WTC11 (cell line): ENCODE measurements at regions not wholly inside any gene's neighbourhood (a gene's known extent, or its start where the extent isn't known, plus 50 kb on each side); places are given as distances from the start of the nearest gene placed in this dataset.

Experiments used
- ATAC-seq: fragments of 200-7000 bp; cut with Tn5 transposase; 2 replicates; pipeline ENCODE4 v1.10.0; 2021; ENCODE audit warnings: mild to moderate bottlenecking, moderate library complexity
- CTCF ChIA-PET: fragments of 300-600 bp; sonication (Branson Sonifier 250); formaldehyde crosslinking; loops from one replicate; lab custom pipeline; 2021; ENCODE audit warnings: antibody characterized with exemption; lab: Charles Lee
- POLR2A ChIA-PET: fragments of 350-600 bp; sonication (Branson Sonifier 250); formaldehyde crosslinking; loops from one replicate; lab custom pipeline; 2021; ENCODE audit warnings: antibody characterized with exemption; lab: Charles Lee
- DNase-seq: peaks from one replicate; pipeline ENCODE4 v3.0.0; 2021; ENCODE audit warnings: low spot score
- H3K27ac Mint-ChIP-seq: 2 replicates; pipeline ENCODE4 v1.8.0; 2021; ENCODE audit warnings: mixed read lengths
- H3K27me3 Mint-ChIP-seq: 2 replicates; pipeline ENCODE4 v1.8.0; 2021; ENCODE audit warnings: low read depth, mild to moderate bottlenecking, moderate library complexity, mixed read lengths
- H3K36me3 Mint-ChIP-seq: 2 replicates; pipeline ENCODE4 v1.8.0; 2021; ENCODE audit warnings: mixed read lengths
- H3K4me1 Mint-ChIP-seq: 2 replicates; pipeline ENCODE4 v1.8.0; 2022; ENCODE audit warnings: mixed read lengths
- H3K4me3 Mint-ChIP-seq: 2 replicates; pipeline ENCODE4 v1.8.0; 2021; ENCODE audit warnings: mild to moderate bottlenecking, moderate library complexity, mixed read lengths
- H3K9me3 Mint-ChIP-seq: 2 replicates; pipeline ENCODE4 v1.8.0; 2021; ENCODE audit warnings: mixed read lengths
- ATF1 ChIP-seq: sonication (generic); formaldehyde crosslinking; IDR thresholded peaks from 2 replicates; pipeline ENCODE4 v1.8.1; 2023; ENCODE audit warnings: mild to moderate bottlenecking, moderate library complexity, missing genetic modification reagents
- CREM ChIP-seq: sonication (generic); formaldehyde crosslinking; IDR thresholded peaks from 2 replicates; pipeline ENCODE4 v1.8.1; 2022; ENCODE audit warnings: mild to moderate bottlenecking, missing genetic modification reagents, moderate library complexity
- ETV6 ChIP-seq: sonication (generic); formaldehyde crosslinking; IDR thresholded peaks from 2 replicates; pipeline ENCODE4 v1.8.1; 2022; ENCODE audit warnings: mild to moderate bottlenecking, missing genetic modification reagents
- FOXK1 ChIP-seq: sonication (generic); formaldehyde crosslinking; IDR thresholded peaks from 2 replicates; pipeline ENCODE4 v1.8.0; 2022; ENCODE audit warnings: mild to moderate bottlenecking, moderate library complexity, missing genetic modification reagents
- FOXP1 ChIP-seq: sonication (generic); formaldehyde crosslinking; IDR thresholded peaks from 2 replicates; pipeline ENCODE4 v1.8.0; 2022; ENCODE audit warnings: missing genetic modification reagents, mild to moderate bottlenecking, moderate library complexity, borderline replicate concordance
- GRHL2 ChIP-seq: fragments of 250-450 bp; sonication (Bioruptor Pico); IDR thresholded peaks from 2 replicates; pipeline ENCODE4 v1.8.0; 2022; ENCODE audit warnings: mild to moderate bottlenecking, moderate library complexity; ENCODE audit not compliant: insufficient replicate concordance, severe bottlenecking
- GTF2I ChIP-seq: fragments of 250-450 bp; sonication (Bioruptor Pico); conservative IDR thresholded peaks from 2 replicates; pipeline ENCODE4 v1.4.0; 2021; ENCODE audit warnings: mild to moderate bottlenecking
- IRF2 ChIP-seq: sonication (generic); formaldehyde crosslinking; IDR thresholded peaks from 2 replicates; pipeline ENCODE4 v1.8.0; 2022; ENCODE audit warnings: low read depth, missing genetic modification reagents, borderline replicate concordance
- JAZF1 ChIP-seq: fragments of 250-450 bp; sonication (Bioruptor Pico); IDR thresholded peaks from 2 replicates; pipeline ENCODE4 v1.9.0; 2021; ENCODE audit warnings: moderate library complexity, mild to moderate bottlenecking, inconsistent platforms
- JUN ChIP-seq: sonication (generic); formaldehyde crosslinking; IDR thresholded peaks from 2 replicates; pipeline ENCODE4 v1.8.0; 2023; ENCODE audit warnings: mild to moderate bottlenecking, missing genetic modification reagents
- MXD4 ChIP-seq: fragments of 250-450 bp; sonication (Bioruptor Pico); IDR thresholded peaks from 2 replicates; pipeline ENCODE4 v1.8.0; 2021; ENCODE audit warnings: mild to moderate bottlenecking, moderate library complexity, borderline replicate concordance
- NFATC4 ChIP-seq: fragments of 250-450 bp; sonication (Bioruptor Pico); IDR thresholded peaks from 2 replicates; pipeline ENCODE4 v1.9.0; 2021; ENCODE audit warnings: mild to moderate bottlenecking
- NFYB ChIP-seq: sonication (generic); formaldehyde crosslinking; conservative IDR thresholded peaks from 2 replicates; pipeline ENCODE4 v1.8.0; 2022; ENCODE audit warnings: low read depth, missing genetic modification reagents
- SMAD4 ChIP-seq: sonication (generic); formaldehyde crosslinking; IDR thresholded peaks from 2 replicates; pipeline ENCODE4 v1.8.0; 2022; ENCODE audit warnings: mild to moderate bottlenecking, missing genetic modification reagents
- ZNF121 ChIP-seq: sonication (generic); formaldehyde crosslinking; IDR thresholded peaks from 2 replicates; pipeline ENCODE4 v1.8.0; 2023; ENCODE audit warnings: missing genetic modification reagents
- ZNF263 ChIP-seq: sonication (generic); formaldehyde crosslinking; IDR thresholded peaks from 2 replicates; pipeline ENCODE4 v1.8.1; 2022; ENCODE audit warnings: low read depth, mild to moderate bottlenecking, moderate library complexity, missing genetic modification reagents
- ZNF396 ChIP-seq: fragments of 250-450 bp; sonication (Bioruptor Pico); IDR thresholded peaks from 2 replicates; pipeline ENCODE4 v1.8.0; 2021; ENCODE audit warnings: mild to moderate bottlenecking, moderate library complexity, borderline replicate concordance
- ZNF416 ChIP-seq: fragments of 250-450 bp; sonication (Bioruptor Pico); IDR thresholded peaks from 2 replicates; pipeline ENCODE4 v1.9.0; 2021; ENCODE audit warnings: mild to moderate bottlenecking, inconsistent platforms
- ZNF423 ChIP-seq: fragments of 250-450 bp; sonication (Bioruptor Pico); IDR thresholded peaks from 2 replicates; pipeline ENCODE4 v2.1.2; 2022; ENCODE audit warnings: mild to moderate bottlenecking, moderate library complexity
- TF ChIP-seq, protein P1 (sequence below): fragments of 250-450 bp; sonication (Bioruptor Pico); IDR thresholded peaks from 2 replicates; pipeline ENCODE4 v1.9.0; 2021; ENCODE audit warnings: mild to moderate bottlenecking
- TF ChIP-seq, protein P2 (sequence below): fragments of 250-450 bp; sonication (Bioruptor Pico); IDR thresholded peaks from 2 replicates; pipeline ENCODE4 v1.9.0; 2021; ENCODE audit warnings: mild to moderate bottlenecking
- TF ChIP-seq, protein P3 (sequence below): sonication (generic); formaldehyde crosslinking; IDR thresholded peaks from 2 replicates; pipeline ENCODE4 v1.8.1; 2022; ENCODE audit warnings: low read depth, mild to moderate bottlenecking, moderate library complexity, missing genetic modification reagents, borderline replicate concordance
- TF ChIP-seq, protein P4 (sequence below): sonication (generic); formaldehyde crosslinking; IDR thresholded peaks from 2 replicates; pipeline ENCODE4 v1.8.0; 2023; ENCODE audit warnings: missing genetic modification reagents
- TF ChIP-seq, protein P5 (sequence below): sonication (generic); formaldehyde crosslinking; IDR thresholded peaks from 2 replicates; pipeline ENCODE4 v1.8.0; 2022; ENCODE audit warnings: mild to moderate bottlenecking, missing genetic modification reagents
- TF ChIP-seq, protein P6 (sequence below): sonication (generic); formaldehyde crosslinking; IDR thresholded peaks from 2 replicates; pipeline ENCODE4 v1.8.1; 2023; ENCODE audit warnings: mild to moderate bottlenecking, missing genetic modification reagents, moderate library complexity
- TF ChIP-seq, protein P7 (sequence below): fragments of 250-450 bp; sonication (Bioruptor Pico); IDR thresholded peaks from 2 replicates; pipeline ENCODE4 v1.8.0; 2021; ENCODE audit warnings: mild to moderate bottlenecking

DNA sequence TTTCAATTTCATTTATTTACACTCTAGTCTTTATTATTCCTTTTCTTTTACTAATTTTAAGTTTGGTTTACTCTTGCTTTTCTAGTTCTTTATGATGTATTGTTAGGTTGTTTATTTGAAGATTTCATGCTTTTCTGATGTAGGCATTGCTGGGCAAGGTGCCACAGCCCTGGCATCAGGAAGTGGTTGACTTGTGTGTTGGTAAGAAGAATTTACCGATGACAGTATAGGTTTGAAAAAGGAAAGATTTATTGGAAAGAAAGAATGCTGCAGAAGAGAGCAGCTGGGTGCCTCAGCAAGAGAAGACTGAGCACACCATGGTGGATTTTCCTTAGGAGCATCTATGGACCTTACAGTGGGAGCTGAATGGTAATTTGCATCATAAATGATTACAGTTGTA is 153.2 kb downstream of the KLF8 start:
- CTCF ChIA-PET = no interaction called here
- Mint-ChIP-seq H3K36me3 (no peaks in the 10 kb centered on the region), H3K4me1 (0 out of 2 replicates have a peak, but pooled peaks cover 7% of the 10 kb centered on the region), H3K27ac (no peak overlapping the region), H3K4me3 (no peak overlapping the region), H3K27me3 (peaks cover 1% of the 10 kb centered on the region), H3K9me3 (no peaks in the 10 kb centered on the region)
- no peak for TF ChIP-seq GRHL2 (CRISPR knock-in tag)
- TF ChIP-seq, protein P1, sequence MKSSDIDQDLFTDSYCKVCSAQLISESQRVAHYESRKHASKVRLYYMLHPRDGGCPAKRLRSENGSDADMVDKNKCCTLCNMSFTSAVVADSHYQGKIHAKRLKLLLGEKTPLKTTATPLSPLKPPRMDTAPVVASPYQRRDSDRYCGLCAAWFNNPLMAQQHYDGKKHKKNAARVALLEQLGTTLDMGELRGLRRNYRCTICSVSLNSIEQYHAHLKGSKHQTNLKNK (CRISPR knock-in tag) = no peak
- no peak for TF ChIP-seq ZNF423
- no peak for TF ChIP-seq ZNF263 (CRISPR knock-in tag)
- no peak for TF ChIP-seq SMAD4
- TF ChIP-seq JUN (CRISPR knock-in tag) = no peak
- TF ChIP-seq ZNF416 (CRISPR knock-in tag) = no peak
- TF ChIP-seq, protein P2, sequence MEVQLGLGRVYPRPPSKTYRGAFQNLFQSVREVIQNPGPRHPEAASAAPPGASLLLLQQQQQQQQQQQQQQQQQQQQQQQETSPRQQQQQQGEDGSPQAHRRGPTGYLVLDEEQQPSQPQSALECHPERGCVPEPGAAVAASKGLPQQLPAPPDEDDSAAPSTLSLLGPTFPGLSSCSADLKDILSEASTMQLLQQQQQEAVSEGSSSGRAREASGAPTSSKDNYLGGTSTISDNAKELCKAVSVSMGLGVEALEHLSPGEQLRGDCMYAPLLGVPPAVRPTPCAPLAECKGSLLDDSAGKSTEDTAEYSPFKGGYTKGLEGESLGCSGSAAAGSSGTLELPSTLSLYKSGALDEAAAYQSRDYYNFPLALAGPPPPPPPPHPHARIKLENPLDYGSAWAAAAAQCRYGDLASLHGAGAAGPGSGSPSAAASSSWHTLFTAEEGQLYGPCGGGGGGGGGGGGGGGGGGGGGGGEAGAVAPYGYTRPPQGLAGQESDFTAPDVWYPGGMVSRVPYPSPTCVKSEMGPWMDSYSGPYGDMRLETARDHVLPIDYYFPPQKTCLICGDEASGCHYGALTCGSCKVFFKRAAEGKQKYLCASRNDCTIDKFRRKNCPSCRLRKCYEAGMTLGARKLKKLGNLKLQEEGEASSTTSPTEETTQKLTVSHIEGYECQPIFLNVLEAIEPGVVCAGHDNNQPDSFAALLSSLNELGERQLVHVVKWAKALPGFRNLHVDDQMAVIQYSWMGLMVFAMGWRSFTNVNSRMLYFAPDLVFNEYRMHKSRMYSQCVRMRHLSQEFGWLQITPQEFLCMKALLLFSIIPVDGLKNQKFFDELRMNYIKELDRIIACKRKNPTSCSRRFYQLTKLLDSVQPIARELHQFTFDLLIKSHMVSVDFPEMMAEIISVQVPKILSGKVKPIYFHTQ (CRISPR knock-in tag) = no peak
- TF ChIP-seq ZNF396 (CRISPR knock-in tag) = no peak
- TF ChIP-seq ETV6 = no peak
- no peak for TF ChIP-seq CREM (CRISPR knock-in tag)
- no peak for TF ChIP-seq JAZF1 (CRISPR knock-in tag)
- no peak for TF ChIP-seq NFYB (CRISPR knock-in tag)
- TF ChIP-seq ATF1 (CRISPR knock-in tag) = no peak
- TF ChIP-seq, protein P3, sequence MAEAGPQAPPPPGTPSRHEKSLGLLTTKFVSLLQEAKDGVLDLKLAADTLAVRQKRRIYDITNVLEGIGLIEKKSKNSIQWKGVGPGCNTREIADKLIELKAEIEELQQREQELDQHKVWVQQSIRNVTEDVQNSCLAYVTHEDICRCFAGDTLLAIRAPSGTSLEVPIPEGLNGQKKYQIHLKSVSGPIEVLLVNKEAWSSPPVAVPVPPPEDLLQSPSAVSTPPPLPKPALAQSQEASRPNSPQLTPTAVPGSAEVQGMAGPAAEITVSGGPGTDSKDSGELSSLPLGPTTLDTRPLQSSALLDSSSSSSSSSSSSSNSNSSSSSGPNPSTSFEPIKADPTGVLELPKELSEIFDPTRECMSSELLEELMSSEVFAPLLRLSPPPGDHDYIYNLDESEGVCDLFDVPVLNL (CRISPR knock-in tag) = no peak
- TF ChIP-seq ZNF121 (CRISPR knock-in tag) = no peak
- no peak for TF ChIP-seq NFATC4 (CRISPR knock-in tag)
- TF ChIP-seq, protein P4, sequence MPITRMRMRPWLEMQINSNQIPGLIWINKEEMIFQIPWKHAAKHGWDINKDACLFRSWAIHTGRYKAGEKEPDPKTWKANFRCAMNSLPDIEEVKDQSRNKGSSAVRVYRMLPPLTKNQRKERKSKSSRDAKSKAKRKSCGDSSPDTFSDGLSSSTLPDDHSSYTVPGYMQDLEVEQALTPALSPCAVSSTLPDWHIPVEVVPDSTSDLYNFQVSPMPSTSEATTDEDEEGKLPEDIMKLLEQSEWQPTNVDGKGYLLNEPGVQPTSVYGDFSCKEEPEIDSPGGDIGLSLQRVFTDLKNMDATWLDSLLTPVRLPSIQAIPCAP (CRISPR knock-in tag) = no peak
- POLR2A ChIA-PET = no interaction called here
- ATAC-seq (no peak), DNase-seq (no peak)

DNA sequence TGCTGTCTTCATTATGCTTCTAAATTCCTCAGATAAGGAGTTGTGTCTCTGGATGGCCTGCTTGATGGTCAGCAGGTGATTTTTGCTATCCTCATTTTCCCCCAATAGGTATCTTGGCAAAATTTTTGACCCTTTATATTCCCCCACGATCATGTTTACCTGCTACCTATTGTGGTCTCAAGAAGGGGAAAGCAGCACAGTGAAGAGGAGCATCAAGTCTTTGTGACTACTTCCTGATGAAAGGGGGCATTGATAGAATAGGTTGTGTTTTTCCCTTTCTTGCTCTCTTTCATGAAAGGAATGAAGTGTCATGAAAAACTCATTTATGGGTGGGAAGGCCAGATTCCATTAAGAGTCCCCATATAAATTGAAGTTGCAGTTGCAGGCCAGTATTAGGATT is 153.8 kb downstream of the KLF8 start:
- no peak for ATAC-seq
- 0 out of 2 replicates have a peak, but pooled peaks cover 7% of the 10 kb centered on the region for H3K4me1 Mint-ChIP-seq
- H3K27ac Mint-ChIP-seq = no peak overlapping the region
- H3K4me3 Mint-ChIP-seq = no peak overlapping the region
- peaks cover 5% of the 10 kb centered on the region for H3K27me3 Mint-ChIP-seq
- ChIA-PET POLR2A (no interaction called here), CTCF (no interaction called here)
- no peaks in the 10 kb centered on the region for H3K9me3 Mint-ChIP-seq
- no peak for DNase-seq
- no peaks in the 10 kb centered on the region for H3K36me3 Mint-ChIP-seq
- TF ChIP-seq FOXK1 (no peak), GTF2I (CRISPR knock-in tag) (no peak), NFATC4 (CRISPR knock-in tag) (no peak), ZNF121 (CRISPR knock-in tag) (no peak), MXD4 (no peak), FOXP1 (CRISPR knock-in tag) (no peak), GRHL2 (CRISPR knock-in tag) (no peak), IRF2 (CRISPR knock-in tag) (no peak)
- TF ChIP-seq, protein P5, sequence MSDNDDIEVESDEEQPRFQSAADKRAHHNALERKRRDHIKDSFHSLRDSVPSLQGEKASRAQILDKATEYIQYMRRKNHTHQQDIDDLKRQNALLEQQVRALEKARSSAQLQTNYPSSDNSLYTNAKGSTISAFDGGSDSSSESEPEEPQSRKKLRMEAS (CRISPR knock-in tag) = no peak
- TF ChIP-seq, protein P6, sequence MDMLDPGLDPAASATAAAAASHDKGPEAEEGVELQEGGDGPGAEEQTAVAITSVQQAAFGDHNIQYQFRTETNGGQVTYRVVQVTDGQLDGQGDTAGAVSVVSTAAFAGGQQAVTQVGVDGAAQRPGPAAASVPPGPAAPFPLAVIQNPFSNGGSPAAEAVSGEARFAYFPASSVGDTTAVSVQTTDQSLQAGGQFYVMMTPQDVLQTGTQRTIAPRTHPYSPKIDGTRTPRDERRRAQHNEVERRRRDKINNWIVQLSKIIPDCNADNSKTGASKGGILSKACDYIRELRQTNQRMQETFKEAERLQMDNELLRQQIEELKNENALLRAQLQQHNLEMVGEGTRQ (CRISPR knock-in tag) = no peak
- TF ChIP-seq, protein P7, sequence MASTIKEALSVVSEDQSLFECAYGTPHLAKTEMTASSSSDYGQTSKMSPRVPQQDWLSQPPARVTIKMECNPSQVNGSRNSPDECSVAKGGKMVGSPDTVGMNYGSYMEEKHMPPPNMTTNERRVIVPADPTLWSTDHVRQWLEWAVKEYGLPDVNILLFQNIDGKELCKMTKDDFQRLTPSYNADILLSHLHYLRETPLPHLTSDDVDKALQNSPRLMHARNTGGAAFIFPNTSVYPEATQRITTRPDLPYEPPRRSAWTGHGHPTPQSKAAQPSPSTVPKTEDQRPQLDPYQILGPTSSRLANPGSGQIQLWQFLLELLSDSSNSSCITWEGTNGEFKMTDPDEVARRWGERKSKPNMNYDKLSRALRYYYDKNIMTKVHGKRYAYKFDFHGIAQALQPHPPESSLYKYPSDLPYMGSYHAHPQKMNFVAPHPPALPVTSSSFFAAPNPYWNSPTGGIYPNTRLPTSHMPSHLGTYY = no peak
- TF ChIP-seq, protein P3 (CRISPR knock-in tag) = no peak
